Spleen (tissue), 11 donors: ENCODE measurements at regions not wholly inside any gene's neighbourhood (a gene's known extent, or its start where the extent isn't known, plus 50 kb on each side); places are given as distances from the start of the nearest gene placed in this dataset.
"Not testable (repeated sequence)": the region's sequence is repeated elsewhere in the genome, so short reads cannot be mapped to it uniquely, and the experiment has no call there.

ENCODE experiments used
- DNase-seq: peaks from one replicate; pipeline ENCODE4 v3.0.0-alpha.2; 2020
- H3K27ac ChIP-seq, 8 donors: fragments of 200-600 bp; sonication (generic) in 7 of 8; 1 replicate in 4 of 8; 2 replicates in 4 of 8; pipeline versions ENCODE4 v1.5.0 to v1.8.0; 2016 to 2021; ENCODE audit warnings: inconsistent platforms in 4 of 8, mild to moderate bottlenecking in 4 of 8, moderate library complexity in 1 of 8
- H3K27me3 ChIP-seq, 7 donors: fragments of 200-600 bp; sonication (generic) in 6 of 7; replicated peaks in 1 of 7; 1 replicate in 4 of 7; 2 replicates in 3 of 7; pipeline versions ENCODE4 v1.5.0 to v1.8.0; 2016 to 2021; ENCODE audit warnings: inconsistent platforms in 3 of 7, mild to moderate bottlenecking in 1 of 7
- H3K36me3 ChIP-seq, 6 donors: fragments of 200-600 bp; sonication (generic) in 5 of 6; 1 replicate in 4 of 6; 2 replicates in 2 of 6; pipeline versions ENCODE4 v1.5.0 to v1.8.0; 2016 to 2021; ENCODE audit warnings: inconsistent platforms in 2 of 6
- H3K4me1 ChIP-seq, 6 donors: fragments of 200-600 bp; sonication (generic) in 5 of 6; 1 replicate in 3 of 6; 2 replicates in 3 of 6; pipeline versions ENCODE4 v1.5.0 to v1.8.0; 2016 to 2021; ENCODE audit warnings: inconsistent platforms in 3 of 6
- H3K4me3 ChIP-seq, 8 donors: fragments of 200-600 bp; sonication (generic) in 7 of 8; 1 replicate in 4 of 8; 2 replicates in 4 of 8; pipeline versions ENCODE4 v1.5.0 to v1.8.0; 2016 to 2021; ENCODE audit warnings: inconsistent platforms in 4 of 8, mild to moderate bottlenecking in 4 of 8, moderate library complexity in 2 of 8
- H3K9me3 ChIP-seq, 8 donors: fragments of 200-600 bp; sonication (generic) in 7 of 8; 1 replicate in 4 of 8; 2 replicates in 4 of 8; pipeline versions ENCODE4 v1.5.0 to v1.8.0; 2016 to 2021; ENCODE audit warnings: inconsistent platforms in 4 of 8
- CTCF ChIP-seq, 11 experiments: fragments of 200-600 bp in 7 of 11; fragments of 450-650 bp in 4 of 11; sonication (generic) in 4 of 11; IDR thresholded peaks in 8 of 11; conservative IDR thresholded peaks in 3 of 11; 1 replicate in 7 of 11; 2 replicates in 4 of 11; pipeline versions ENCODE4 v1.4.0 to v1.8.0; 2016 to 2021; ENCODE audit warnings: antibody characterized with exemption in 11 of 11, inconsistent platforms in 4 of 11, mild to moderate bottlenecking in 1 of 11
- POLR2A ChIP-seq, 3 donors: fragments of 450-650 bp; IDR thresholded peaks; one replicate each; pipeline ENCODE4 v1.5.1; 2017; ENCODE audit warnings: antibody characterized with exemption in 3 of 3, mild to moderate bottlenecking in 1 of 3
- POLR2AphosphoS5 ChIP-seq, 3 donors: sonication (generic); formaldehyde crosslinking; IDR thresholded peaks; one replicate each; pipeline ENCODE4 v1.5.1; 2017; ENCODE audit warnings: antibody characterized with exemption in 3 of 3
- WGBS, 5 donors: extraction: QIAGEN DNeasy Blood & Tissue Kit in 3 of 5; methylation state at CpG; one replicate each; pipeline versions ENCODE4 v1.1.5 to v1.1.7; 2013 to 2018; 5-methylcytosine and 5-hydroxymethylcytosine counted together
- intact Hi-C: fragments of 100-400 bp; cut with DNase I; formaldehyde crosslinking; loops from one replicate; pipeline ENCODE4 v1.15.0; 2023; ENCODE audit warnings: low total_unique reads
- donor health status: healthy with polysubstance abuse.
- donor health status: DM: no; HTN: no; CAD: no; lungs with moderate emphysema.
- donor health status: DM: no; HTN: no; CAD: no.
- donor health status: Bipolar disorder and iron deficiency.
- donor health status: healthy.
- donor health status: DM: no; HTN: no; CAD: no.
- donor health status: DM: yes; HTN: yes; CAD: no.

GRCh38 chr2:53209679-53210458, 557.7 kb upstream of the CHAC2 start:
- intact Hi-C loops = no loop called here
- Histone ChIP-seq H3K4me3 (no peak overlapping the region), H3K9me3 (peaks cover 0 to 15% (median 14%) of the 10 kb centered on the region in 8 donors), H3K27ac (no peak overlapping the region), H3K27me3 (no peaks in the 10 kb centered on the region), H3K36me3 (no peaks in the 10 kb centered on the region), H3K4me1 (no peaks in the 10 kb centered on the region)
- DNase-seq = no peak
- WGBS, 5 donors = 66 to 84% (median 70%) methylated on average over 5 of the region's 5 CpGs
- TF ChIP-seq POLR2AphosphoS5 (IDR thresholded peaks at IDR 0.05) = no peak
- no peak for TF ChIP-seq CTCF (IDR thresholded peaks at IDR 0.05 in 8 of 11, conservative IDR thresholded peaks at IDR 0.05 in 3 of 11)
- no peak for TF ChIP-seq POLR2A (IDR thresholded peaks at IDR 0.05)

GRCh38 chr2:53208815-53209214, 558.8 kb upstream of the CHAC2 start:
- no peak for DNase-seq
- no peak overlapping the region for H3K4me3 ChIP-seq
- H3K27me3 ChIP-seq = no peaks in the 10 kb centered on the region
- no peak for TF ChIP-seq POLR2A (IDR thresholded peaks at IDR 0.05)
- no peak for TF ChIP-seq POLR2AphosphoS5 (IDR thresholded peaks at IDR 0.05)
- TF ChIP-seq CTCF (IDR thresholded peaks at IDR 0.05 in 8 of 11, conservative IDR thresholded peaks at IDR 0.05 in 3 of 11) = no peak
- no peaks in the 10 kb centered on the region for H3K36me3 ChIP-seq
- H3K4me1 ChIP-seq = no peaks in the 10 kb centered on the region
- intact Hi-C loops = no loop called here
- peaks cover 0 to 4% (median 3%) of the 10 kb centered on the region in 8 donors for H3K9me3 ChIP-seq
- 71 to 82% (median 79%) methylated on average over 4 of the region's 4 CpGs for WGBS, 5 donors
- H3K27ac ChIP-seq = no peak overlapping the region

- H3K27me3 ChIP-seq, H3K4me3 ChIP-seq, intact Hi-C loops, H3K27ac ChIP-seq, H3K36me3 ChIP-seq, H3K4me1 ChIP-seq, DNase-seq, H3K9me3 ChIP-seq: not testable (repeated sequence)
- 26 to 60% (median 30%) methylated on average over 1 of the region's 1 CpG for WGBS, 5 donors
Measured at GRCh38 chr2:53206226-53206625, 561.4 kb upstream of the CHAC2 start.

GRCh38 chr2:53202063-53202462, 565.5 kb upstream of the CHAC2 start:
- no peak overlapping the region for H3K4me3 ChIP-seq
- intact Hi-C loops = no loop called here
- WGBS, 5 donors = 16 to 21% (median 20%) methylated on average over 3 of the region's 3 CpGs
- no peaks in the 10 kb centered on the region for H3K4me1 ChIP-seq
- no peaks in the 10 kb centered on the region for H3K9me3 ChIP-seq
- DNase-seq = no peak
- no peaks in the 10 kb centered on the region for H3K27me3 ChIP-seq
- no peak overlapping the region for H3K27ac ChIP-seq
- TF ChIP-seq POLR2A (IDR thresholded peaks at IDR 0.05) = no peak
- TF ChIP-seq CTCF (IDR thresholded peaks at IDR 0.05 in 8 of 11, conservative IDR thresholded peaks at IDR 0.05 in 3 of 11) = no peak
- no peak for TF ChIP-seq POLR2AphosphoS5 (IDR thresholded peaks at IDR 0.05)
- H3K36me3 ChIP-seq = no peaks in the 10 kb centered on the region
